Upper lobe of right lung (tissue), 1 donor: ENCODE measurements at regions not wholly inside any gene's neighbourhood (a gene's known extent, or its start where the extent isn't known, plus 50 kb on each side); places are given as distances from the start of the nearest gene placed in this dataset.

ENCODE experiments used
- ATAC-seq: fragments of 200-7000 bp; cut with Tn5 transposase; one replicate; pipeline ENCODE4 v1.9.1; 2020; ENCODE audit warnings: mild to moderate bottlenecking, moderate library complexity
- DNase-seq: peaks from one replicate; pipeline ENCODE4 v3.0.0-alpha.2; 2020
- H3K27ac ChIP-seq: fragments of 200-600 bp; one replicate; pipeline ENCODE4 v1.8.0; 2022
- H3K27me3 ChIP-seq: fragments of 200-600 bp; one replicate; pipeline ENCODE4 v1.8.0; 2022; ENCODE audit warnings: mild to moderate bottlenecking
- H3K36me3 ChIP-seq: fragments of 200-600 bp; one replicate; pipeline ENCODE4 v1.8.0; 2022
- H3K4me1 ChIP-seq: fragments of 200-600 bp; one replicate; pipeline ENCODE4 v1.8.0; 2022
- H3K4me3 ChIP-seq: fragments of 200-600 bp; one replicate; pipeline ENCODE4 v1.8.0; 2022; ENCODE audit warnings: mild to moderate bottlenecking
- H3K9me3 ChIP-seq: fragments of 200-600 bp; one replicate; pipeline ENCODE4 v1.8.0; 2022
- CTCF ChIP-seq: fragments of 200-600 bp; IDR thresholded peaks from one replicate; pipeline ENCODE4 v1.8.0; 2022; ENCODE audit warnings: antibody characterized with exemption
- intact Hi-C: fragments of 100-400 bp; cut with DNase I; formaldehyde crosslinking; loops from one replicate; pipeline ENCODE4 v1.11.0; 2022
- donor health status: DM: no; HTN: yes; CAD: no; lungs with severe emphysema.

DNA sequence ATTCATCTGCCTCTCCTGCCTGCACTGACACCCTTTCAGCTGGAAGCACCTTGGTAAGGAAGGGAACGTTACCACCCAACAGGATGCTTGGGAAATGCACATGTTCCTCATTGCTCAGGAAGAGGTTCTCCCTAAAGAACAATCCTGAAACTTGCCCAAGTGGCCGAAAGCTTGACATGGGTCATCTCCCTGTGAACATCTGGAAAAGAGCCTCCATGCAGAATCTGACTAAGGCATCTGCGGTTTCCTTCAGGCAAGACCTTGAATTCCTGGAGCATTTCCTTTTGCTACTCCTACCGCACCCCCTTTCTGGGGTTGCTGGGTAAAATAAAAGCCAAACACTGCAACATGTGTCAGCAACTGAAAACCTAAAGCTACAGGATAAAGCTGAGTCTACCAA, 68.7 kb upstream of the SNRK start:
- no peak for TF ChIP-seq CTCF
- Histone ChIP-seq H3K4me1 (no peaks in the 10 kb centered on the region), H3K4me3 (no peak overlapping the region), H3K36me3 (no peaks in the 10 kb centered on the region), H3K27ac (no peak overlapping the region), H3K27me3 (no peaks in the 10 kb centered on the region), H3K9me3 (no peaks in the 10 kb centered on the region)
- DNase-seq (no peak), ATAC-seq (no peak)
- intact Hi-C loops, result no loop called here

DNA sequence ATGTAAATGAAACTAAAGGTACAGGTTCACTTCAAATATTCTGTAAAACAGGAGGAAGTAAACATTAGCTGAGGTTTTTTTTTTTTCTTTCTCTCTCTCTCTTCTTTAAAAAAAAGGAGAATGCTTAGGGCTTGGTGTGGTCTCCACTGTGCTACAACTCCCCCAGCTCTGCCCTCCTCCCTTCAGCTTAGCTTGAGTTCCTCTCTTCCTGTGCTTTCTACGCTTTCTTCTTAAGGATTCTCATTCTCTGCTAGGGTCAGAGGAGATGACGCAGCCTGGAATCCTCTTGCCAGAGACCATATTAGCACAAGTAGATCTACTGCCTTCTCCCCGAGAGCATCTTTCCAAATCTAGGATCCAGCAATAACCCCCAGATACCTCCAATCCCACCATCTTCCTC, 69.1 kb upstream of the SNRK start:
- Histone ChIP-seq H3K4me3 (no peak overlapping the region), H3K4me1 (no peaks in the 10 kb centered on the region), H3K27ac (no peak overlapping the region), H3K27me3 (no peaks in the 10 kb centered on the region), H3K9me3 (no peaks in the 10 kb centered on the region), H3K36me3 (no peaks in the 10 kb centered on the region)
- TF ChIP-seq CTCF, result no peak
- no peak for DNase-seq
- no peak for ATAC-seq
- intact Hi-C loops, result no loop called here

GRCh38 chr3:43215663-43216275, 70.6 kb upstream of the SNRK start:
- H3K9me3 ChIP-seq, result no peaks in the 10 kb centered on the region
- peak; percentile 12 for TF ChIP-seq CTCF
- H3K4me1 ChIP-seq, result no peaks in the 10 kb centered on the region
- no peak for DNase-seq
- intact Hi-C loops, result no loop called here
- no peak for ATAC-seq
- no peak overlapping the region for H3K4me3 ChIP-seq
- H3K36me3 ChIP-seq, result no peaks in the 10 kb centered on the region
- no peak overlapping the region for H3K27ac ChIP-seq
- H3K27me3 ChIP-seq, result no peaks in the 10 kb centered on the region

GRCh38 chr3:43215138-43215537, 71.2 kb upstream of the SNRK start:
- no peak for TF ChIP-seq CTCF
- H3K27ac ChIP-seq, result no peak overlapping the region
- H3K27me3 ChIP-seq, result no peaks in the 10 kb centered on the region
- intact Hi-C loops, result no loop called here
- ATAC-seq (no peak), DNase-seq (no peak)
- no peak overlapping the region for H3K4me3 ChIP-seq
- no peaks in the 10 kb centered on the region for H3K36me3 ChIP-seq
- no peaks in the 10 kb centered on the region for H3K4me1 ChIP-seq
- no peaks in the 10 kb centered on the region for H3K9me3 ChIP-seq

DNA sequence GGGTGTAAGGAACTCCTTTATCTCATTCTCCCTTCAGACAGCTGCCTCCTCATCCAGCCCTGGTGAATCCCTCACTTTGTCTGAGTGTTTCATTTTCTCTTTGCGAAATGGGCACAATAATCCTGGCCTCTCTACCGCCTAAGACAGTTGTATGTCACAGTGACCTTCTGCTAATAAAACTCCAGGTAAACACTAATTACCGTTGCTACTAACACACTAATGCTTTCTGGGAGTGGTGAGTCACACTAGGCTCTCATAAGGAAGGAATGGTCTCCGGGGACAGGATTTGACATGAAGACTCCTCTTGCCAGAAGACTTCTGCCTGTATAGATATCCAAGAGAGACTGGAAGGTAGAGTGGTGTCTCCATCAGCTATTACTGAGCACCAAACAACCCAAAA, 71.7 kb upstream of the SNRK start:
- H3K36me3 ChIP-seq, result no peaks in the 10 kb centered on the region
- DNase-seq (no peak), ATAC-seq (no peak)
- H3K27ac ChIP-seq, result no peak overlapping the region
- no peaks in the 10 kb centered on the region for H3K9me3 ChIP-seq
- no peak for TF ChIP-seq CTCF
- H3K27me3 ChIP-seq, result no peaks in the 10 kb centered on the region
- intact Hi-C loops, result no loop called here
- no peaks in the 10 kb centered on the region for H3K4me1 ChIP-seq
- H3K4me3 ChIP-seq, result no peak overlapping the region

DNA sequence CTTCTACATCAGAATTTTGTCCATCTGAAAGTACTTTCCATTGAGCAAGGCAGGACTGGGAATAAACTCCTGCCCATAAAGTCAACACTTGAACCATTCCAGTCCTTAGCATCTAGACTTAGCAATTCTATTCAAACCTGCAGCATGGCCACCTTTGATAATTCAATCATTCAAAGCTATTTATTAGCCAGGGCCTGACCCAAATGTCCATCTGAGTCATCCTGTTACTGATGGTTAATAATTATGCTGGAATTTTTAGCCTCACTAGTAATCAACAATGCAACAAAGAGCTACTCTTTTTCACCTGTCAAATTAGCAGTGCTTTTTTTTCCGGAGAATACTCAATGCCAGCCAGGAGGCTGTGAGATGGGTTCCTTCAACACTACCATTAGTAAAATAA, 72.7 kb upstream of the SNRK start:
- no peak overlapping the region for H3K4me3 ChIP-seq
- no peak overlapping the region for H3K27ac ChIP-seq
- no peak for TF ChIP-seq CTCF
- no peaks in the 10 kb centered on the region for H3K36me3 ChIP-seq
- no peaks in the 10 kb centered on the region for H3K4me1 ChIP-seq
- no peak for DNase-seq
- H3K27me3 ChIP-seq, result no peaks in the 10 kb centered on the region
- intact Hi-C loops, result no loop called here
- no peaks in the 10 kb centered on the region for H3K9me3 ChIP-seq
- ATAC-seq, result no peak
